RWPE2 (cell line): ENCODE measurements at regions not wholly inside any gene's neighbourhood (a gene's known extent, or its start where the extent isn't known, plus 50 kb on each side); places are given as distances from the start of the nearest gene placed in this dataset.

Experiments used
- ATAC-seq: fragments of 200-7000 bp; cut with Tn5 transposase; 3 replicates; pipeline ENCODE4 v1.9.1; 2021; ENCODE audit warnings: low read depth
- DNase-seq: peaks from one replicate; pipeline ENCODE4 v3.0.0-alpha.2; 2020; ENCODE audit warnings: low spot score
- H3K27ac ChIP-seq: fragments of 450-650 bp; 2 replicates; pipeline ENCODE4 v1.5.1; 2017; ENCODE audit warnings: mild to moderate bottlenecking; ENCODE audit not compliant: poor library complexity, severe bottlenecking
- H3K27me3 ChIP-seq: fragments of 250-450 bp; sonication (Bioruptor Pico); 2 replicates; pipeline ENCODE4 v1.5.1; 2021; ENCODE audit warnings: mild to moderate bottlenecking, moderate library complexity; ENCODE audit not compliant: insufficient read depth, poor library complexity, severe bottlenecking
- H3K36me3 ChIP-seq: fragments of 250-450 bp; sonication (Bioruptor Pico); 2 replicates; pipeline ENCODE4 v1.5.1; 2020; ENCODE audit warnings: low read depth, mild to moderate bottlenecking, moderate library complexity
- H3K4me1 ChIP-seq: fragments of 250-450 bp; sonication (Bioruptor Pico); 2 replicates; pipeline ENCODE4 v1.5.1; 2021; ENCODE audit warnings: mild to moderate bottlenecking, moderate library complexity; ENCODE audit not compliant: insufficient read depth, poor library complexity, severe bottlenecking
- H3K4me3 ChIP-seq: fragments of 250-450 bp; sonication (Bioruptor Pico); 2 replicates; pipeline ENCODE4 v1.5.1; 2021; ENCODE audit warnings: mild to moderate bottlenecking, moderate library complexity; ENCODE audit not compliant: severe bottlenecking
- H3K9me3 ChIP-seq: fragments of 250-450 bp; sonication (Bioruptor Pico); 2 replicates; pipeline ENCODE4 v1.5.1; 2021; ENCODE audit warnings: mild to moderate bottlenecking, moderate library complexity; ENCODE audit not compliant: severe bottlenecking
- CTCF ChIP-seq: fragments of 450-650 bp; IDR thresholded peaks from one replicate; pipeline ENCODE4 v1.5.1; 2017; ENCODE audit warnings: mild to moderate bottlenecking, moderate library complexity; ENCODE audit not compliant: poor library complexity, severe bottlenecking

GRCh38 chr12:90645181-90645580 is 309.8 kb downstream of the CCER1 start:
- no peaks in the 10 kb centered on the region for H3K9me3 ChIP-seq
- no peak for ATAC-seq
- TF ChIP-seq CTCF = no peak

GRCh38 chr12:90631591-90632212 is 323.3 kb downstream of the CCER1 start:
- no peak for TF ChIP-seq CTCF
- Histone ChIP-seq H3K27me3 (no peaks in the 10 kb centered on the region), H3K27ac (no peak overlapping the region), H3K4me3 (no peak overlapping the region), H3K9me3 (no peaks in the 10 kb centered on the region), H3K4me1 (peaks cover 14% of the 10 kb centered on the region), H3K36me3 (no peaks in the 10 kb centered on the region; the same call in 1 of the 2 replicates)
- DNase-seq (no peak), ATAC-seq (no peak)

More at GRCh38 chr12:90645181-90645580, 309.8 kb downstream of the CCER1 start:
- Histone ChIP-seq H3K4me3 (no peak overlapping the region), H3K27ac (no peak overlapping the region), H3K36me3 (no peaks in the 10 kb centered on the region), H3K27me3 (no peaks in the 10 kb centered on the region), H3K4me1 (no peaks in the 10 kb centered on the region)
- no peak for DNase-seq

GRCh38 chr12:90630006-90630405 is 325.0 kb downstream of the CCER1 start:
- ATAC-seq (no peak), DNase-seq (no peak)
- peaks cover 14% of the 10 kb centered on the region for H3K4me1 ChIP-seq
- H3K27ac ChIP-seq = no peak overlapping the region
- H3K9me3 ChIP-seq = no peaks in the 10 kb centered on the region
- no peaks in the 10 kb centered on the region for H3K27me3 ChIP-seq
- H3K36me3 ChIP-seq = no peaks in the 10 kb centered on the region
- H3K4me3 ChIP-seq = no peak overlapping the region
- no peak for TF ChIP-seq CTCF

GRCh38 chr12:90628213-90628612 is 326.8 kb downstream of the CCER1 start:
- no peaks in the 10 kb centered on the region for H3K36me3 ChIP-seq
- TF ChIP-seq CTCF = no peak
- DNase-seq (no peak), ATAC-seq (no peak)
- no peaks in the 10 kb centered on the region for H3K27me3 ChIP-seq
- H3K4me3 ChIP-seq = no peak overlapping the region
- no peak overlapping the region for H3K27ac ChIP-seq
- peaks cover 14% of the 10 kb centered on the region for H3K4me1 ChIP-seq
- H3K9me3 ChIP-seq = no peaks in the 10 kb centered on the region

GRCh38 chr12:90627180-90627896 is 327.6 kb downstream of the CCER1 start:
- peak overlapping the region; percentile 12 for H3K27ac ChIP-seq
- ATAC-seq = peak; percentile 51
- H3K9me3 ChIP-seq = no peaks in the 10 kb centered on the region
- peak; percentile 27 for DNase-seq
- H3K36me3 ChIP-seq = no peaks in the 10 kb centered on the region
- H3K4me3 ChIP-seq = no peak overlapping the region
- peaks cover 14% of the 10 kb centered on the region for H3K4me1 ChIP-seq
- H3K27me3 ChIP-seq = no peaks in the 10 kb centered on the region
- TF ChIP-seq CTCF = no peak
